K562 (cell line): ENCODE measurements at regions not wholly inside any gene's neighbourhood (a gene's known extent, or its start where the extent isn't known, plus 50 kb on each side); places are given as distances from the start of the nearest gene placed in this dataset.

Experiments
- ATF7 ChIP-seq: fragments of 450-650 bp; IDR thresholded peaks from 2 replicates; pipeline ENCODE4 v1.7.1; 2014; ENCODE audit warnings: mild to moderate bottlenecking, moderate library complexity
- E2F3 ChIP-seq: fragments of 250-450 bp; sonication (Bioruptor Pico); IDR thresholded peaks from 2 replicates; pipeline ENCODE4 v1.4.0; 2020; ENCODE audit warnings: mild to moderate bottlenecking
- FOS ChIP-seq: IDR thresholded peaks from 3 replicates; pipeline ENCODE4 v1.6.1; 2011; ENCODE audit not compliant: insufficient read length; ENCODE audit errors: extremely low read depth
- MCM2 ChIP-seq: fragments of 450-650 bp; IDR thresholded peaks from 2 replicates; pipeline ENCODE4 v1.6.1; 2017; ENCODE audit warnings: low read depth, mild to moderate bottlenecking
- MCM7 ChIP-seq, 2 experiments: fragments of 450-650 bp; IDR thresholded peaks; 2 replicates each; pipeline ENCODE4 v1.6.1; 2016 to 2018
- NELFE ChIP-seq: IDR thresholded peaks from 2 replicates; pipeline ENCODE4 v1.6.1; 2011; ENCODE audit warnings: mild to moderate bottlenecking; ENCODE audit not compliant: insufficient read depth, insufficient read length
- NEUROD1 ChIP-seq: fragments of 150-350 bp; IDR thresholded peaks from 2 replicates; pipeline ENCODE4 v1.6.1; 2014; ENCODE audit warnings: borderline replicate concordance, low read length, low read depth; ENCODE audit not compliant: partially characterized antibody
- NONO ChIP-seq, 2 experiments: fragments of 200-400 bp in 1 of 2; fragments of 450-650 bp in 1 of 2; formaldehyde crosslinking in 1 of 2; IDR thresholded peaks; 2 replicates each; pipeline ENCODE4 v1.6.1; 2017; ENCODE audit warnings: low read depth in 2 of 2, mild to moderate bottlenecking in 2 of 2, moderate library complexity in 2 of 2, low read length in 1 of 2
- RAD51 ChIP-seq: fragments of 450-650 bp; IDR thresholded peaks from 2 replicates; pipeline ENCODE4 v1.7.1; 2016; ENCODE audit warnings: low read depth, mild to moderate bottlenecking, borderline replicate concordance
- RBM25 ChIP-seq: fragments of 200-400 bp; formaldehyde crosslinking; IDR thresholded peaks from 2 replicates; pipeline ENCODE4 v1.6.1; 2018; ENCODE audit warnings: low read length, low read depth, moderate library complexity; ENCODE audit not compliant: severe bottlenecking
- SMC3 ChIP-seq: conservative IDR thresholded peaks from 2 replicates; pipeline ENCODE4 v1.6.1; 2011; ENCODE audit warnings: low read depth, low read length, improper control_type of control experiment; ENCODE audit not compliant: insufficient read depth
- SOX6 ChIP-seq: fragments of 450-650 bp; IDR thresholded peaks from 2 replicates; pipeline ENCODE4 v1.6.1; 2014; ENCODE audit warnings: mild to moderate bottlenecking
- TEAD2 ChIP-seq: fragments of 450-650 bp; IDR thresholded peaks from 2 replicates; pipeline ENCODE4 v1.6.1; 2016; ENCODE audit warnings: missing genetic modification characterization, control low read depth, missing compliant biosample characterization
- ZNF232 ChIP-seq: sonication (generic); formaldehyde crosslinking; IDR thresholded peaks from 2 replicates; pipeline ENCODE4 v1.8.0; 2022; ENCODE audit warnings: mild to moderate bottlenecking, missing genetic modification reagents
- ZNF263 ChIP-seq: sonication (generic); formaldehyde crosslinking; IDR thresholded peaks from 2 replicates; pipeline ENCODE4 v1.8.0; 2022; ENCODE audit warnings: mild to moderate bottlenecking, missing genetic modification reagents, borderline replicate concordance
- ZNF282 ChIP-seq: sonication (generic); formaldehyde crosslinking; IDR thresholded peaks from 2 replicates; pipeline ENCODE4 v1.8.1; 2023; ENCODE audit warnings: missing genetic modification reagents
- ZNF311 ChIP-seq: fragments of 250-450 bp; sonication (Bioruptor Pico); IDR thresholded peaks from 2 replicates; pipeline ENCODE4 v1.4.0; 2020; ENCODE audit warnings: mild to moderate bottlenecking, moderate library complexity
- TF ChIP-seq, protein P1 (sequence below): sonication (generic); formaldehyde crosslinking; IDR thresholded peaks from 2 replicates; pipeline ENCODE4 v1.9.0; 2022; ENCODE audit warnings: mild to moderate bottlenecking, missing genetic modification reagents
- TF ChIP-seq, protein P2 (sequence below): sonication (generic); formaldehyde crosslinking; IDR thresholded peaks from 2 replicates; pipeline ENCODE4 v1.5.0; 2020; ENCODE audit warnings: missing genetic modification reagents
- TF ChIP-seq, protein P3 (sequence below): sonication (generic); formaldehyde crosslinking; IDR thresholded peaks from 2 replicates; pipeline ENCODE4 v1.8.0; 2022; ENCODE audit warnings: mild to moderate bottlenecking, missing genetic modification reagents, borderline replicate concordance
- TF ChIP-seq, protein P4 (sequence below): fragments of 250-450 bp; sonication (Bioruptor Pico); IDR thresholded peaks from 2 replicates; pipeline ENCODE4 v1.5.0; 2020; ENCODE audit warnings: mild to moderate bottlenecking, borderline replicate concordance
- TF ChIP-seq, protein P5 (sequence below): IDR thresholded peaks from 2 replicates; pipeline ENCODE4 v1.6.1; 2011; ENCODE audit not compliant: insufficient read length; ENCODE audit errors: extremely low read depth
- TF ChIP-seq, protein P6 (sequence below): sonication (generic); formaldehyde crosslinking; IDR thresholded peaks from 2 replicates; pipeline ENCODE4 v1.8.0; 2022; ENCODE audit warnings: missing genetic modification reagents, mild to moderate bottlenecking, moderate library complexity, borderline replicate concordance

DNA sequence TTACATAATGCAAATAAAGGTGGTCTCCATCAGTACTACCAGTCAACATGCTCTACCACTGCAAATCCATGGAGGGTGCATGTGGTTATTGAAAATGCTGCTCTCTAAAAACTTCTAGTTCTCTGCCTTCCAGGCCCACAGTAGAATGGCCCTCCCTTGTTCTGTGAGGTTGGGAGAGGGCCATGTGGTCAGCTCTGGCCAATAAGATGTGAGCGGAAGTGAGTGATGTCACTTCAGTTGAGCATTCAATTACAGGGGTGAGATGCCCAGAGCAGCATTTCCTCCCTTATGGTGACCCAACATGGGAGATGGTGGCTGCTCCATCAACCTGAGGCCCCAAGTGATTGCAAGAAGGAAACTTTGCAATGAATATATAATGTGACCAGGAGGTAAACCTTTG lies 148.8 kb downstream of the CPEB2 start (continued):
- no peak for TF ChIP-seq MCM2
- no peak for TF ChIP-seq SMC3
- TF ChIP-seq, protein P1, sequence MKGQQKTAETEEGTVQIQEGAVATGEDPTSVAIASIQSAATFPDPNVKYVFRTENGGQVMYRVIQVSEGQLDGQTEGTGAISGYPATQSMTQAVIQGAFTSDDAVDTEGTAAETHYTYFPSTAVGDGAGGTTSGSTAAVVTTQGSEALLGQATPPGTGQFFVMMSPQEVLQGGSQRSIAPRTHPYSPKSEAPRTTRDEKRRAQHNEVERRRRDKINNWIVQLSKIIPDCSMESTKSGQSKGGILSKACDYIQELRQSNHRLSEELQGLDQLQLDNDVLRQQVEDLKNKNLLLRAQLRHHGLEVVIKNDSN = peak; percentile 76
- TF ChIP-seq MCM7 (IDR thresholded peaks at IDR 0.05) = no peak
- TF ChIP-seq ATF7 = peak; percentile 28; the same call in 1 of the 2 replicates
- TF ChIP-seq NONO (IDR thresholded peaks at IDR 0.05; ENCODE audit: low read depth in 2 of 2, low read length in 1 of 2) = no peak
- TF ChIP-seq RAD51 = peak; percentile 60; the same call in 1 of the 2 replicates
- TF ChIP-seq ZNF282 (CRISPR knock-in tag) = no peak
- peak; percentile 29 for TF ChIP-seq FOS
- TF ChIP-seq NELFE = no peak
- TF ChIP-seq, protein P2, sequence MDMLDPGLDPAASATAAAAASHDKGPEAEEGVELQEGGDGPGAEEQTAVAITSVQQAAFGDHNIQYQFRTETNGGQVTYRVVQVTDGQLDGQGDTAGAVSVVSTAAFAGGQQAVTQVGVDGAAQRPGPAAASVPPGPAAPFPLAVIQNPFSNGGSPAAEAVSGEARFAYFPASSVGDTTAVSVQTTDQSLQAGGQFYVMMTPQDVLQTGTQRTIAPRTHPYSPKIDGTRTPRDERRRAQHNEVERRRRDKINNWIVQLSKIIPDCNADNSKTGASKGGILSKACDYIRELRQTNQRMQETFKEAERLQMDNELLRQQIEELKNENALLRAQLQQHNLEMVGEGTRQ (CRISPR knock-in tag) = peak; percentile 88
- TF ChIP-seq ZNF311 (CRISPR knock-in tag) = no peak
- TF ChIP-seq, protein P3, sequence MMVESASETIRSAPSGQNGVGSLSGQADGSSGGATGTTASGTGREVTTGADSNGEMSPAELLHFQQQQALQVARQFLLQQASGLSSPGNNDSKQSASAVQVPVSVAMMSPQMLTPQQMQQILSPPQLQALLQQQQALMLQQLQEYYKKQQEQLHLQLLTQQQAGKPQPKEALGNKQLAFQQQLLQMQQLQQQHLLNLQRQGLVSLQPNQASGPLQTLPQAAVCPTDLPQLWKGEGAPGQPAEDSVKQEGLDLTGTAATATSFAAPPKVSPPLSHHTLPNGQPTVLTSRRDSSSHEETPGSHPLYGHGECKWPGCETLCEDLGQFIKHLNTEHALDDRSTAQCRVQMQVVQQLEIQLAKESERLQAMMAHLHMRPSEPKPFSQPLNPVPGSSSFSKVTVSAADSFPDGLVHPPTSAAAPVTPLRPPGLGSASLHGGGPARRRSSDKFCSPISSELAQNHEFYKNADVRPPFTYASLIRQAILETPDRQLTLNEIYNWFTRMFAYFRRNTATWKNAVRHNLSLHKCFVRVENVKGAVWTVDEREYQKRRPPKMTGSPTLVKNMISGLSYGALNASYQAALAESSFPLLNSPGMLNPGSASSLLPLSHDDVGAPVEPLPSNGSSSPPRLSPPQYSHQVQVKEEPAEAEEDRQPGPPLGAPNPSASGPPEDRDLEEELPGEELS (CRISPR knock-in tag) = no peak
- no peak for TF ChIP-seq SOX6
- no peak for TF ChIP-seq NEUROD1
- TF ChIP-seq, protein P4, sequence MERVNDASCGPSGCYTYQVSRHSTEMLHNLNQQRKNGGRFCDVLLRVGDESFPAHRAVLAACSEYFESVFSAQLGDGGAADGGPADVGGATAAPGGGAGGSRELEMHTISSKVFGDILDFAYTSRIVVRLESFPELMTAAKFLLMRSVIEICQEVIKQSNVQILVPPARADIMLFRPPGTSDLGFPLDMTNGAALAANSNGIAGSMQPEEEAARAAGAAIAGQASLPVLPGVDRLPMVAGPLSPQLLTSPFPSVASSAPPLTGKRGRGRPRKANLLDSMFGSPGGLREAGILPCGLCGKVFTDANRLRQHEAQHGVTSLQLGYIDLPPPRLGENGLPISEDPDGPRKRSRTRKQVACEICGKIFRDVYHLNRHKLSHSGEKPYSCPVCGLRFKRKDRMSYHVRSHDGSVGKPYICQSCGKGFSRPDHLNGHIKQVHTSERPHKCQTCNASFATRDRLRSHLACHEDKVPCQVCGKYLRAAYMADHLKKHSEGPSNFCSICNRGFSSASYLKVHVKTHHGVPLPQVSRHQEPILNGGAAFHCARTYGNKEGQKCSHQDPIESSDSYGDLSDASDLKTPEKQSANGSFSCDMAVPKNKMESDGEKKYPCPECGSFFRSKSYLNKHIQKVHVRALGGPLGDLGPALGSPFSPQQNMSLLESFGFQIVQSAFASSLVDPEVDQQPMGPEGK = no peak
- TF ChIP-seq, protein P5, sequence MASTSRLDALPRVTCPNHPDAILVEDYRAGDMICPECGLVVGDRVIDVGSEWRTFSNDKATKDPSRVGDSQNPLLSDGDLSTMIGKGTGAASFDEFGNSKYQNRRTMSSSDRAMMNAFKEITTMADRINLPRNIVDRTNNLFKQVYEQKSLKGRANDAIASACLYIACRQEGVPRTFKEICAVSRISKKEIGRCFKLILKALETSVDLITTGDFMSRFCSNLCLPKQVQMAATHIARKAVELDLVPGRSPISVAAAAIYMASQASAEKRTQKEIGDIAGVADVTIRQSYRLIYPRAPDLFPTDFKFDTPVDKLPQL = no peak
- TF ChIP-seq E2F3 (CRISPR knock-in tag) = no peak
- TF ChIP-seq ZNF263 (CRISPR knock-in tag) = no peak
- no peak for TF ChIP-seq ZNF232 (CRISPR knock-in tag)
- peak; percentile 34 for TF ChIP-seq RBM25
- no peak for TF ChIP-seq TEAD2
- TF ChIP-seq, protein P6, sequence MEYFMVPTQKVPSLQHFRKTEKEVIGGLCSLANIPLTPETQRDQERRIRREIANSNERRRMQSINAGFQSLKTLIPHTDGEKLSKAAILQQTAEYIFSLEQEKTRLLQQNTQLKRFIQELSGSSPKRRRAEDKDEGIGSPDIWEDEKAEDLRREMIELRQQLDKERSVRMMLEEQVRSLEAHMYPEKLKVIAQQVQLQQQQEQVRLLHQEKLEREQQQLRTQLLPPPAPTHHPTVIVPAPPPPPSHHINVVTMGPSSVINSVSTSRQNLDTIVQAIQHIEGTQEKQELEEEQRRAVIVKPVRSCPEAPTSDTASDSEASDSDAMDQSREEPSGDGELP = no peak
